Upper lobe of right lung (tissue), 1 donor: ENCODE measurements at regions not wholly inside any gene's neighbourhood (a gene's known extent, or its start where the extent isn't known, plus 50 kb on each side); places are given as distances from the start of the nearest gene placed in this dataset.

Source experiments
- ATAC-seq: fragments of 200-7000 bp; cut with Tn5 transposase; one replicate; pipeline ENCODE4 v1.9.1; 2020; ENCODE audit warnings: mild to moderate bottlenecking, moderate library complexity
- DNase-seq: peaks from one replicate; pipeline ENCODE4 v3.0.0-alpha.2; 2020
- H3K27ac ChIP-seq: fragments of 200-600 bp; one replicate; pipeline ENCODE4 v1.8.0; 2022
- H3K27me3 ChIP-seq: fragments of 200-600 bp; one replicate; pipeline ENCODE4 v1.8.0; 2022; ENCODE audit warnings: mild to moderate bottlenecking
- H3K36me3 ChIP-seq: fragments of 200-600 bp; one replicate; pipeline ENCODE4 v1.8.0; 2022
- H3K4me1 ChIP-seq: fragments of 200-600 bp; one replicate; pipeline ENCODE4 v1.8.0; 2022
- H3K4me3 ChIP-seq: fragments of 200-600 bp; one replicate; pipeline ENCODE4 v1.8.0; 2022; ENCODE audit warnings: mild to moderate bottlenecking
- H3K9me3 ChIP-seq: fragments of 200-600 bp; one replicate; pipeline ENCODE4 v1.8.0; 2022
- CTCF ChIP-seq: fragments of 200-600 bp; IDR thresholded peaks from one replicate; pipeline ENCODE4 v1.8.0; 2022; ENCODE audit warnings: antibody characterized with exemption
- intact Hi-C: fragments of 100-400 bp; cut with DNase I; formaldehyde crosslinking; loops from one replicate; pipeline ENCODE4 v1.11.0; 2022
- donor health status: DM: no; HTN: yes; CAD: no; lungs with severe emphysema.

GRCh38 chr11:25737071-25737675 lies 594.8 kb upstream of the ANO3 start:
- Histone ChIP-seq H3K9me3 (no peaks in the 10 kb centered on the region), H3K4me3 (no peak overlapping the region), H3K36me3 (no peaks in the 10 kb centered on the region), H3K27ac (no peak overlapping the region), H3K27me3 (no peaks in the 10 kb centered on the region), H3K4me1 (no peaks in the 10 kb centered on the region)
- intact Hi-C loops = no loop called here
- ATAC-seq (no peak), DNase-seq (no peak)
- TF ChIP-seq CTCF = no peak

- ATAC-seq = no peak
- TF ChIP-seq CTCF = no peak
- intact Hi-C loops = no loop called here
Observed at GRCh38 chr11:25741886-25742285, 590.0 kb upstream of the ANO3 start.

GRCh38 chr11:25742800-25743199 lies 589.1 kb upstream of the ANO3 start:
- H3K36me3 ChIP-seq = no peaks in the 10 kb centered on the region
- ATAC-seq (no peak), DNase-seq (no peak)
- no peak overlapping the region for H3K4me3 ChIP-seq
- no peaks in the 10 kb centered on the region for H3K4me1 ChIP-seq
- H3K27me3 ChIP-seq = no peaks in the 10 kb centered on the region
- intact Hi-C loops = no loop called here
- no peak for TF ChIP-seq CTCF
- H3K27ac ChIP-seq = no peak overlapping the region
- H3K9me3 ChIP-seq = no peaks in the 10 kb centered on the region

More at GRCh38 chr11:25741886-25742285, 590.0 kb upstream of the ANO3 start:
- Histone ChIP-seq H3K36me3 (no peaks in the 10 kb centered on the region), H3K27ac (no peak overlapping the region), H3K4me1 (no peaks in the 10 kb centered on the region), H3K27me3 (no peaks in the 10 kb centered on the region), H3K9me3 (no peaks in the 10 kb centered on the region), H3K4me3 (no peak overlapping the region)
- no peak for DNase-seq

- intact Hi-C loops = no loop called here
- TF ChIP-seq CTCF = no peak
- Histone ChIP-seq H3K4me1 (no peaks in the 10 kb centered on the region), H3K27ac (no peak overlapping the region), H3K4me3 (no peak overlapping the region), H3K9me3 (no peaks in the 10 kb centered on the region), H3K27me3 (no peaks in the 10 kb centered on the region), H3K36me3 (no peaks in the 10 kb centered on the region)
- ATAC-seq (no peak), DNase-seq (no peak)
Observed at GRCh38 chr11:25755381-25755780, 576.5 kb upstream of the ANO3 start.

- Histone ChIP-seq H3K27me3 (no peaks in the 10 kb centered on the region), H3K9me3 (no peaks in the 10 kb centered on the region), H3K4me1 (no peaks in the 10 kb centered on the region), H3K36me3 (no peaks in the 10 kb centered on the region), H3K4me3 (no peak overlapping the region), H3K27ac (no peak overlapping the region)
- ATAC-seq (peak; percentile 23), DNase-seq (no peak)
- no peak for TF ChIP-seq CTCF
- intact Hi-C loops = no loop called here
Observed at GRCh38 chr11:25755918-25756584, 575.9 kb upstream of the ANO3 start.
